Stimulated activated CD4-positive, alpha-beta T cell treated with anti-CD3 and anti-CD28 coated beads, Interleukin-12 subunit alpha, Interleukin-12 subunit beta, amount 100 ng/mL, for 4 hours (primary cell): ENCODE measurements at regions not wholly inside any gene's neighbourhood (a gene's known extent, or its start where the extent isn't known, plus 50 kb on each side); places are given as distances from the start of the nearest gene placed in this dataset.
"Not testable (repeated sequence)": the region's sequence is repeated elsewhere in the genome, so short reads cannot be mapped to it uniquely, and the experiment has no call there.

ENCODE experiments used
- DNase-seq: peaks from one replicate; pipeline ENCODE4 v3.0.0-alpha.2; 2020

DNA sequence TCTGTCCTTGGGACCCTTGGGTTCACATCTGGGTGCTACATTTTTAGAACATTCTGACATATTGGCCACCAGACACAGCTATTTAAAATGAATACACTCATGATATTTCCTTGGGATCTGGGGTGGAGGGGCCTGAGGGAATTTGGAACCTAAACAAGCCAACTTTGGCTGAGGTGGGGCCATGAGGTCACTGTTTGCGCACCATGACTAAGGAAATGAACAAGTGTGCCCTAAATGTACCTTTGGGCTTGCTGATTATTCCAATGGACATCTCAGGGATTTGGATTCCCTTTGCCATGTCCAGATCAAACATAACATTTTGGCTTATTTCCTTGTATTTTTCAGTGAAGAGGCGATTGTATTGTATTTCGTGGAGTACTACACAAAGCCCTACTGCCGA is 80.5 kb upstream of the SEC11C start:
- no peak for DNase-seq

DNA sequence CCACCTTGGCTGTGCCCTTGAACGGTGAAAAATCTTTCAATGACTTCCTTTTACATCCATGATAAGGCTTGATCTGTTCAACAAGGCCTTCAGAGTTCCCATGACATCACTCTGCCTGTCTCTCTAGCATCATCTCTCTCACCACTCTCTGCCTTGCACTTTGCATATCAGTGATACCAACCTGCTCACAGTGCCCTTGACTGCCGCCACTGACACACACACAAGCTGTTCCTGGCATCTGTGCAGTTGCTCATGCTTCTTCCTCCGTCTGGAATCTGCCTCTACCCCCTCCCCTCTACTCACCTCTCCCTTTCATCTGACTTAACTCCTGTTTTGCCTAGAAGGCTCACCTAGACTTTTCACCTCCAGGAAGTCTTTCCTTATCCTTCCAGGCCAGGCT is 79.1 kb upstream of the SEC11C start:
- DNase-seq = no peak

DNA sequence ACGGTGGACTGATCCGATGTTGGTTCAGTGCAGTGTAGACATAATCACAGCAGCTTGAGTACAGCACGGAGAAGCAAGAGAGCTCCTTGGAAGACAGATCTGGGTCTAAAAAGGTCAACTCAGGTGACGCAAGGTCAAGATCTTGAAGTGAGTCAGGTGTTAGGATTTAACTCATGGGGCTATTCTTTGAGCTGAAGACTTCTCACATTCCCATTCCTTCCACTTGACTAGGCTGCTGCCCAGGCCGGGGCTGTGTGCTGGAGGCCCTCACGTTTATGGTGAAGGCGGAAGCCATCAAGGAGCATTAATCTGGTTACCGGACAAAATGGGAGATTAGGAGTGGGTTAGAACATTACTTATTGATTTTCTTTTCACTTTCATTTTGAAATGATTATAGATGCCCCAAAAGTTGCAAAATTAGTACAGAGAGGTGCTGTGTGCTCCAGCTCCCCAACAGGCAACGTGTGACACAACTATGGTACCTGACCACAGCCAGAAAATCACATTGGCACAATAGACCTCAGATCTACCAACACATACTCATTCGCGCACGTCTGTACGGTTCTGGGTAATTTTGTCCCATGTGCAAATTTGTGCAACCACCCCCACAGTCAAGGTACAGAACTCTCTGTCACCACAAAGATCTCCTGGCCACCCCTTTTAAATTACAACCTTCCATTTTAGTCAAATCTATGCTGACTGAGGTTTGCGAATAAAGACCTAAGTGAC is 77.6 kb upstream of the SEC11C start:
- DNase-seq = no peak

DNA sequence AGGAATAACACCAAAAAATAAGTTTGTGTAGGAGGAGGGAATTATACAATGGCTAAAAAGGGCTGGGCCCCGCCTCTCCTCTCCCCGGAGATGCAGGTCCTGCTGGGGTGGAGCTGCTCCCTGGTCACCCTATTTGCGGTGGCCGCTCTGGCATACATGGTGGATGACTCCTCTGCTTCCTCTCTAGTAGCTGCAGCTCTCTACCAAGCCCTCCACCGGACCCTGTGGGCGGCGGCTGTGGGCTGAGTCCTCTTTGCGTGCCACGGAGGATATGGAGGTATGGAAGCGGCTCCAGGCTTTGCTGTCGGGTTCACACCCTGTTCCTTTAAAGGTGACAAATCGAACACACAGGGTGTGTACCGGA is 77.1 kb upstream of the SEC11C start:
- DNase-seq = no peak

DNA sequence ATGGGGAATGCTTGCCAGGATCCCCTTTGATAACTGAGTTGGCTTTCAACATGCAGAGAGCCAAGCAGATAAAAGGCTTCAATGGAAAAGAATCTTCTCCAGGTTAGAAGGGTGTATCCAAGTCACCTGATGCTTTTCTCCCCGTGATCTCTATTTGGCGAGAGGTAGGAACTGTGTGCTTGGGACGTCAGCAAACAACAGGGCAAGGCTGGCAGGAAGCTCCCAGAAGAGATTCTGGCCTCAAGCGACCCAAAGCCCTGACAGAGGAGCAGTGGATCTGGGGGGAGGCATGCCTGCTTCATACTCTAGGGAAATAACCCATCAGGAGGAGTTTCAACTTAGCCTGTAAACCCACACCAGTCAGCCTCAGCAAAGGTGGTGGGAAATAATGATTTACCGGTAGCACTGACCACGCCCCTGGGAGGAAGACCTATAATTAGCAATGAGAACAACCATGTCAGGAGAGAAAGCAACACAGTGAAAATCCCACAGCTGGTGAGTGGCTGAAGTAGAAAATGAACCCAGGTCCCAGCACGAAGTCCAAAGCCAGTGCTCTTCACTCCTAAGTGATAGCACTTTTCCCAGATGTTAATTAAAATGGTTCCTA is 76.3 kb upstream of the SEC11C start:
- no peak for DNase-seq

DNA sequence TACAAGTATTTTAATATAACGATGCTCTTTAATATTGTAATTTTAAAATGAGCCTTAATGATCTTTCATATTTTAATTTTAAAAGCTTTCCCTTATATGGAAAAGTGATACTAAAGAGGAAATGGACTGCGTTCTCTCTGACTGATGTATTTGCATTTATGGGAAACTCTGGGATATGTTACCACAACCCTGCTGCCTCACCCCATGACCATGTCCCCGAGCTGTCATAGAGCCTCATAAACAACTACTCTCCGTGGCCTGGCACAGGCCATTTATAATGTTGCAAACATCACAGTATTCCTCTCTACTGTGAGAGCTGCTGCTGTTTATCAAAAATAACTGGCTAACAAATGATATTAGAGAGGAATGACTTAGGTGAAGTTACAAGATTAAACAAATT is 75.8 kb upstream of the SEC11C start:
- no peak for DNase-seq

DNA sequence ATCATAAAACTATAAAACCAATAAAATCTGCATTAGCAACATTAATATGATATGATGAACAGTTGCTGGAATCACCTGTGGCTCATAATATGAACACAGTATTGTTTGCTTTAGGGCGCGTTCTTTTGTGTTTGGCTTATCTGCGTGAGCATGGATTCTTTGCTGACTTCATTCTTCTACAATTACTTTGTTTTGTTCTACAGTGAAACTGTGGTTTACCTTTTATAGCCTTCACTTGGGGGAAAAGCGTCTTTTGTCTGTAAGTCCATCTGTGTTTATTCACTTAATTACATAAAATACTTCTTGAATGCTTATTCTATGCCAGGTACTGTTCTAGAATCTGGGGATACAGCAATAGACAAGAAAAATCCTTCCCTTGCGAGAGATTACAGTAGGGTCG is 74.0 kb upstream of the SEC11C start:
- no peak for DNase-seq

DNA sequence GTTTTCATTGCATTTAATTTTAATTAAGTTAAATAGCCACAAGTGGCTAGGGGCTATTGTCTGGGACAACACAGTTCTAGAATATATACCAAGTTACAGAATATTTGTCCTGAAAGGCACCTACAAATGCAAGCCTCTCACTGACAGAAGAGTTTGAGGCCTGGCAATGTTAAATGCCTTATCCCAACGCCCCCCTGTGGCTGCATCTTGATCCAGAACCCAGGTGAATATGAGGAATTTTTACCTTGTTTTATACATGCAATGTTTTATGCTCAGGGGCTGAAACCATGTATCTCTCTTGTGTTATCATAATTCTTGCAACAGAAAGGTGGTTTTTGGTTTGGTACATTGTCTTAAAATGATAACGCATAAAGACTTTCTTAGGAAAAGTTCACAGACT is 71.8 kb upstream of the SEC11C start:
- DNase-seq = peak; percentile 11

DNA sequence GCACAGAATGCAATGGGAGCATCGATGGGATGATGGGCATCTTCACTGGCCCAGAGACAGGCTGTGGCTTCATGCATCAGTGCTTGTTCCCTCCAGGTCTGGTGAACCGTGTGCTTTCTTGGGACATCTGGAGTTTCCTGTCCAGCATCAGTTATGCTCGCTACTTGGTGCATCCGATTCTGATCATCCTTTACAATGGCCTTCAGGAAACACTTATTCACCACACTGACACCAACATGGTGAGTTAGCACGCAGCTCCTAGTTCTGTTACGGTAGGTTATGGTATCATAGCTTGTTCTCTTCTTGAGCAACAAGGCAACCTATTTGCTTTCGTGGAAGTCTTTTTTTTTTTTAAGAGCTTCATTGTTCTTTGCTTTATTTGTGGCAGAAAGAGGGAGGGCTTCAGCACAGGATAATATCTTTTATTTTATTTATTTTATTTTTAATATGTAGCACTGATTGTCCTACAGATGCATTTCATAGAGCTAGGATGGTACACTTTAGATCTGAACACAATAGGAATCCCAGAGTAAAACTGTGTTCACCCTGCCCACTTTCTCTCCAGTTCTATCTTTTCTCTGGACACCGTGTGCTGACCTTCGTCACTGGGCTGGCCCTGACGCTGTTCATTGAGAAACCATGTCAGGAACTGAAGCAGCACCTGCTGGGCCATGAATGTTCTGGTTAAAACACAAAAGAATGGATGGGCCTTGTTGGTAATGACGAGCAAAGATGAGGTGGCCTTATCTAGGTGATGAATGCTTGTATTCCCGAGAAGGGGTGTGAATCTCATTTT is 71.2 kb upstream of the SEC11C start:
- no peak for DNase-seq

DNA sequence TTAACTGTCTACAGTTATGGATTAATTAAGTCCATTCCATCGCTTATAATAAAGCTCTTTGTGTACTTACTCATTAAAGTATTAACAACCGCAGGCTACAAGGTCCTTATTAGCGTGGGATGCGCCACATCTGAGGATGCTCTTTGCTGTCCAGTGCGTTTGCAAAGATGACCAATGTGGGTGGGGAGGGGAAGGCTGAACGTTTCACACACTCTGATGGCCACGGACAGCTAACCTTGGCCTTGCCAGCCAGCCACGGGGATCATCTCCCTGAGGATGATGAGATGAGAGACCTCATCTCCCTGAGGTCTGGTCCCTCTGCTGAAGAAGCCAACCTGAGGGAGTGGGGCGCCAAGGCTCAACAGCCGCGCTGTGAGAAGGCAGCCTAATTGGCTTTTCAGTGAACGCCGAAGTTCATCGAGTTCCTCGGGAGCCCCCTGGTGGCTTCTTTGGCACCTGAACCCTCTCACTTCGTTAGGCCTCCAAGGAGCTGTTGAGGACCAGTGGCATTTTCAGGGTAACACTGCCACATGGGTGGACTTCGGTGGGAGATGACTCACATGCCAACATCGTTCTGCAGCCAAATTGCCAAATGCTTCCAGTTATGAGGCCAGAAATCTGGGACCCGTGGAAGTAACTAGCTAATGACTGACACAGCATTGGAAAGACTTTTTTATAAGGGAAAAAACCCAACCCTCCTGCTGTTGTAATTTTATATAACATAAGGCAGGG is 69.3 kb upstream of the SEC11C start:
- DNase-seq = peak; percentile 79

DNA sequence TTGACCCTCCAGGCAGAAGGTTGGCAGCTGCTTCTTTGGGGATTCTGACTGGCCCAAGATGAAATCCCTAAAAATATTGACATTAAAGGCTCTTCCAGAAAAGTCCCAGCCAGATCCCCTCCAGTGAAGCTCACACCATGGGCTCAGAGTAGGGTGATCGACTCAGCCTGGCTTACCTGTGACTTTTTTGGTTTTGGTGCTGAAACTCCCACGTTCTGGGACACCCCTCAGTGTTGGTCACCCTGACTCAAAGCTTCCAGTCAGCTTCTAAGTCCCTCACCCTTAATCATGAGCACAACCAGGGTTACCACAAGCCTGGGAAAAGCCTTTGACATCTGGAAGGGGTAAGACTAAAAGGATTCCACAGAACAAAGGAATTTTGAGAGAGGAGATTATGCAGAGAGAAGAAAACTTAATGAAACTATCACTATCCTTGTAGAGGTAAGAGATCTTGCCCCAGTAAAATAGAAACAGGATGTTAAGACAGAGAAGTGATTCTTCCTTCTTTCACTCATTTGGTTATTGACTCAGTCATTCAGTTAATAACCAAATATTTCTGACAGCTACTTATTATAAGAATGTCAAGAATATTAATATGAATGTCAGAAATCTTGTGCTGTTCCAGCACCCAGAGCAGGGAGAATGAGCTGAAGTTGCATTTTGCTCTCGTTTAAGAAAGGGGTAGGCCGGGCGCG is 66.8 kb upstream of the SEC11C start:
- DNase-seq = no peak

DNA sequence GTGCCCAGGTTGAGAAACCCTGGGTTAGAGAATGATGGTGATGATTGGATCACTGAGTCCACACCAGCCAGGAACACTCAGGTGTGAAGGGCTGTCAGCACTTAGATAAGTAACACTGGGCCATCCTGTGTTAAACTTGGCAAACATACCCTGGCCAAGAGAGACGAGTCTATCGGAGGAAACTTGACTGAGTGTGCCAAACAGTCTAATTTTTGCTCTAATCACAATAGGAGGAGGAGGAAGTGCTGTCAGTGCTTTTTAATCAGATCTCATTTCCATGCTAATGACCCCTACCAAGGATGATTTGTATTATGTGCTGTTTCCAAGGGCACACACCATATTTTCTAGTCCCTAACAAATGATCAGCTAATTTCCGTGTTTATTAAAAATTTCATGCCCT is 63.8 kb upstream of the SEC11C start:
- DNase-seq = no peak

DNA sequence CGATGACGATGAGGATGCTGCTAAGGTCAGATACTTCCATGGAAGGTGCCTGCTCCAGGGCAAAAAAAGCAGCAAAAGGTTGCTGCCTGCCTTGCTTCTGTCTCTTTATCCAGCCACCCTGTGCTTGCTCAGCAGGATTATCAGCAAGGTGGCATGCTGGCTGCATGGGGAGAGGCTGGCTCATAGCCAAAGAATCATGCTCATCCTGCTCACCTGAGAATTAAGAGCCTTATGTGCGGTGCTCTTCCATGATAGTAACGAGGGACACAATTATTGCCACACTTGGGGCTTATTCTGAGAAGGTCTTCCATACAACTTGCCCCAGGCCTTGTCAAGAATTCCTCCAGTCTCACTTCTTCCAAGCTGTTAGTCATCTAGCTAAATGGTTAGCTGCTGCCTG is 60.4 kb upstream of the SEC11C start:
- no peak for DNase-seq

DNA sequence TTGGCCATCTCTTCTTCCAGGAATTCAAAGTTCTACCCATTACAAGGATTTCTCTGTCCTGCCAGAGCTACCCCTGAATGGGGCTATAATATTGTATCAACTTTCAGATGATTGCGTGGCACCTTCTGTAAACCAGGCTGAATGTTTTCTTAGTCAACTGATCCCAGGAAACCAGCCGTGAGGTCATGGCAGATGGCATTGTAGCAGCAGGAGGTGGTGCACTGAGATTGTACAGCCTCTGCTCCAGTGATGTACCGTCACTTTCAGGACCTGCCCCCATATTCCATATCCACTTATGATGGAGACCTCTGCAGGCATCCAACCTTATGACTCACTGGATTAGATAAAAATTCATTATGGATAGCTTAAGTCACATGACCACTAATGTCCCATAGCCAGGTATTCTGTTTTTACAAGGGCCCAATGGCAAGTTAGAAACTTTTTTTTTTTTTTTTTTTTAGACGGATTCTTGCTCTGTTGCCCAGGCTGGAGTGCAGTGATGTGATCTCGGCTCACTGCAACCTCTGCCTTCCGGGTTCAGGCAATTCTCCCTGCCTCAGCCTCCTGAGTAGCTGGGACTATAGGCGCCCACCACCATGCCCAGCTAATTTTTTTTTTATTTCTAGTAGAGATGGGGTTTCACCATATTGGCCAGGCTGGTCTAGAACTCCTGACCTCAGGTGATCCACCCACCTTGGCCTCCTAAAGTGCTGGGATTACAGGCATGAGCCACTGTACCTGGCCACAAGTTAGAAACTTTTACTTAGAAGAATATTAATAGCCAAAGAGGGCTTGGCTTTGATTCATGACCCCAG is 59.8 kb upstream of the SEC11C start:
- not testable (repeated sequence) for DNase-seq

DNA sequence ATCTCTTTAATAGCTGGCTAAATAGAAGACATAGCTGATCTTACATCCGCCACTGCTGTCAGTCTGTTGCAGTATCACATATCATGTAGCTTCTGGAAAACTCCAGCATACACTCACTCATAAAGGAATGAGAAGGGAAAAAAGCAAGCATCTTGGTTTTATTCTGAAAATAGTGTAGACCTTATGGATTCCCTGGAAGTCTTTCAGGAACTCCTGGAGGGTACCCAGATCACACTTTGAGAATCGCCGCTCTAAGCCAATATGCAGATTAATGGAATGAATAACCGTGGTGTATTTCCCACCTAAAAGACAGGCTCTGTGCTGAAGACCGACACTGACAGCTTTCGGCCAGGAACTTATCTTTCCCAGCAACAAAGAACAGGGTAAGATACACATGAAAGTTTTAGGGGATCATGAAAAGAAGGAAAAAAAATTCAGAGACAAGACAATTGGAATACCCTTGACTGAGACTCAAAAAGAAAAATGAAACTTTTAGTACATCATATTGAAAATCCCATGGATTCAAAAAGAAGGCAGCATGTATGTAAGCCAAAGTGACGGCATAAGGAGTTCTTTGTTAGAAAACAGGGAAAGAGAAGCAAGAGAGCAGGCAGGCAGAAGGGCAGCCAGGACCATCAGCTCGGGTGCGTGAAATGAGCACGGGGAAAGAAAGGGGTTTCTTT is 56.4 kb upstream of the SEC11C start:
- DNase-seq = no peak

DNA sequence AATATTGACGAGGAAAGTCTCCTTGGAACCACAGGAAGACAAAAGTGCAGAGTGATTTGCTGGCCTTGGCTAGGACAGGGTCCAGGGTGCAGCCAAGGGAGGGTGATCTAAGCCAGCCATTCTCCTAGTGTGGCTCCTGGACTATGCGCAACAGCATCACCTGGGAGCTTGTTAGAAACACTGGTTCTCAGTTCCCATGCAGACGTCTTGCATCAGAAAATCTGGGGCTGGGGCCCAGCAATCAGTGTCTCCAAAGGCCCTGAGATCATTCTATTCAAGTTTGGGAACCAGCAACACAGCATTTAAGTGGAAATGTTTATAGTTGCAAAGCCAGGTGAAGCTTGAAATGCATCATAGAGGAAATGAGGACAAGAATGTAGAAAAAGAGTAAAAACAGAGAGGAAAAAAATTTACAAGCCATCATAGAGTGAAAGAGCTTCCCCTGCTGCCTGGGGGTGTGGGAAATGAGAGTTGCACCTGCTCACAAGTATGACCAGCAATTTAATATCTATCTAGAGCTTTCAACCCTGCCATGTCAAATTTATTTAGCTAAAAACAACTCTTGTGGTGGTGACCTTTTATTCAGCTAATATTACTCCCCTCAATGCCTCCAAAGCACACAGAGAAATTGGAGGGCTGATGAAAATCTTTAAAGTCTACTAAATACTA is 54.4 kb upstream of the SEC11C start:
- no peak for DNase-seq

DNA sequence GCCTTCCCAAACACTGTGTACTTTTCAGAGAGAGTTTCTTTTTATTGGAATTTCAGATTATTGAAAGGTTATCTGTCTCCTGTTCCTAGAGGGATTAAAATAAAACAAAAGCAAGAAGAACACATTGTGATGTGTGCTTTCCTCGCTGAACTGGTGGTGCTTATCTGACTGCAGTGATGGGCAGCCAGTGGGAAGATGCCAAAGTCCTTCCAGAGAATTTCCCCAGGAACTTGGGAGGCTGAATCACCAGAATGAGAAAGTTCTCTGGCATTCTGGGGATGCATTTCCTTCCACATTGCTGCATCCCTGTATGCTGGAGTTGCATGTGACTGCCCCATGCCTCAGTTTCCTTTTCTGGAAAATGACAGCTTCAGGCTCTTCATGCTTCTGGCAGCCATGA is 53.9 kb upstream of the SEC11C start:
- no peak for DNase-seq

DNA sequence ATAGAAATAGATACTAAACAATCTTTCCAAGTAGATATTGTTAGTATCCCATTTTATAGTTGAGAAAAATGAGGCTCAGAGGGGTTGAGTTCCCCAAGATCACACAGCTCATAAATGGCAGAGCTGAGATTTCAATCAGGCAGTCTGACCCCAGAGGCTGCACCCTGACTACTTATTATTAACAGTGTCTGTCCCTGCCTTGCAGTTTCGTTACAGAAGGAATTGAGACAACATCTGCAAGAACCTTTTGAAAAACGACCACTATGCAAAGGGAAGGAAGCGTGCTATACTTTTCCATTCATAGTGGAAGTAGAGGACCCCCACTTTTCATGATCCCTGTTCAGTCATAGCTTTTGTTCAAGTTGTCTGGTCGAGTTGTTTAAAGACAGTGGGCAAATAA is 53.2 kb upstream of the SEC11C start:
- no peak for DNase-seq

DNA sequence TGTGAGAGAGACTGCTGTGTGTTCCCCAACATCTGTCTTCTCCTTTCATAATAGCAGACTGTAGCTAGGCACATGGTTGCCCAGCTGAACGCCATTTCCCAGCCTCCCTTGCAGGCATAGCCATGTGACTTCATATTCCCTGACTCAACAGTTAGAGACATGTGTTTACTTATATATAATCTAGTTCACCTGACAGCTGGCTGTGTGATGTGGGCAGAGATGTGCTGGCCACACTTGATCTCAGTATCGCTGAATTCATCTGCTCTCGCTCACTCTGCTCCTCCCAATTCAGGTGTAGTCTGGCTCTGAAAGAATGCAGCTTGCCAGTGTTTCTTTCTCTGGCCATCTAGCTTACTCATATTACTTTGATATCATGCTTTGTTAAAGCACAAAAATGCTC is 52.3 kb upstream of the SEC11C start:
- DNase-seq = no peak
